ENCODE measurements at regions not wholly inside any gene's neighbourhood (a gene's known extent, or its start where the extent isn't known, plus 50 kb on each side); places are given as distances from the start of the nearest gene placed in this dataset.
"Not testable (repeated sequence)": the region's sequence is repeated elsewhere in the genome, so short reads cannot be mapped to it uniquely, and the experiment has no call there.

- no peak for DNase-seq
These were observed 381.4 kb upstream of the MAGEB16 start for GRCh38 chrX:35416782-35417181.

GRCh38 chrX:35432056-35432455 lies 366.1 kb upstream of the MAGEB16 start:
- DNase-seq, result no peak

GRCh38 chrX:35439034-35439660 lies 359.0 kb upstream of the MAGEB16 start:
- DNase-seq, result no peak

- DNase-seq, result no peak
These were observed 358.4 kb upstream of the MAGEB16 start for GRCh38 chrX:35439692-35440091.

- no peak for DNase-seq
These were observed 355.7 kb upstream of the MAGEB16 start for GRCh38 chrX:35442421-35442820.

GRCh38 chrX:35443091-35443582 lies 355.0 kb upstream of the MAGEB16 start:
- DNase-seq, result not testable (repeated sequence)

- DNase-seq, result no peak
These were observed 353.3 kb upstream of the MAGEB16 start for GRCh38 chrX:35444671-35445355.

- no peak for DNase-seq
These were observed 352.2 kb upstream of the MAGEB16 start for GRCh38 chrX:35445912-35446311.

GRCh38 chrX:35456891-35457290 lies 341.3 kb upstream of the MAGEB16 start:
- DNase-seq, result no peak

- DNase-seq, result no peak
These were observed 340.0 kb upstream of the MAGEB16 start for GRCh38 chrX:35458142-35458541.

GRCh38 chrX:35461164-35461563 lies 337.0 kb upstream of the MAGEB16 start:
- no peak for DNase-seq

GRCh38 chrX:35496671-35497070 lies 301.5 kb upstream of the MAGEB16 start:
- not testable (repeated sequence) for DNase-seq

GRCh38 chrX:35497453-35497852 lies 300.7 kb upstream of the MAGEB16 start:
- not testable (repeated sequence) for DNase-seq

GRCh38 chrX:35499071-35499862 lies 298.9 kb upstream of the MAGEB16 start:
- no peak for DNase-seq

GRCh38 chrX:35507701-35508100 lies 290.4 kb upstream of the MAGEB16 start:
- no peak for DNase-seq

- DNase-seq, result not testable (repeated sequence)
These were observed 250.1 kb upstream of the MAGEB16 start for GRCh38 chrX:35548003-35548402.

- DNase-seq, result no peak
These were observed 240.2 kb upstream of the MAGEB16 start for GRCh38 chrX:35557916-35558315.

- DNase-seq, result no peak
These were observed 236.2 kb upstream of the MAGEB16 start for GRCh38 chrX:35561985-35562384.

- no peak for DNase-seq
These were observed 235.7 kb upstream of the MAGEB16 start for GRCh38 chrX:35562395-35562794.

GRCh38 chrX:35590210-35590609 lies 207.9 kb upstream of the MAGEB16 start:
- DNase-seq, result no peak

- DNase-seq, result not testable (repeated sequence)
These were observed 186.6 kb upstream of the MAGEB16 start for GRCh38 chrX:35611562-35611961.

- no peak for DNase-seq
These were observed 180.3 kb upstream of the MAGEB16 start for GRCh38 chrX:35617836-35618235.

- no peak for DNase-seq
These were observed 176.1 kb upstream of the MAGEB16 start for GRCh38 chrX:35622040-35622439.

GRCh38 chrX:35622601-35623000 lies 175.5 kb upstream of the MAGEB16 start:
- no peak for DNase-seq

Measured in GF-D8 (cell line).